ENCODE measurements at regions not wholly inside any gene's neighbourhood (a gene's known extent, or its start where the extent isn't known, plus 50 kb on each side); places are given as distances from the start of the nearest gene placed in this dataset.
"Not testable (repeated sequence)": the region's sequence is repeated elsewhere in the genome, so short reads cannot be mapped to it uniquely, and the experiment has no call there.

DNA sequence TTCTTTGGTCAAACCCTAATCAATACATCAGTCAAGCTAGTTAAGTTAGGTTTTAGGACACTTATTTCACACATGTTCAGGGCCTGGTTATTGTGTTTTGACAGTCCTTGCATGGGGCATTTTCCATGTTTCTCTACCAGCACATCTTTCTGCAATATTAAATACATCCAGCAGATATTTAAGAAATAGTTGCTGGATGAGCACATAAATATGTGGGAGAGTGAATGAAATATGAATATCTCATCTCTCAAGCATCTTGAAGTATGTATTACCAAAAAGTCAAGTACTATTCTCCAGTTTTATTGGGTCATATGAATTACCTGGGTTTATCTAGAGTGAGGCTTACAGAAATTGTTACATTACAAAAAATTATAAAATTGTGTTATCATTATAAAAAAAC is 621.9 kb upstream of the GJE1 start:
- Histone ChIP-seq H3K4me1 (no peaks in the 10 kb centered on the region), H3K4me3 (no peak overlapping the region), H3K9me3 (no peaks in the 10 kb centered on the region), H3K27ac (no peak overlapping the region), H3K36me3 (ENCODE audit: low read depth, missing control alignments) (no peaks in the 10 kb centered on the region), H3K27me3 (no peaks in the 10 kb centered on the region)
- no peak for TF ChIP-seq POLR2A (IDR thresholded peaks at IDR 0.05)
- TF ChIP-seq, protein P1, sequence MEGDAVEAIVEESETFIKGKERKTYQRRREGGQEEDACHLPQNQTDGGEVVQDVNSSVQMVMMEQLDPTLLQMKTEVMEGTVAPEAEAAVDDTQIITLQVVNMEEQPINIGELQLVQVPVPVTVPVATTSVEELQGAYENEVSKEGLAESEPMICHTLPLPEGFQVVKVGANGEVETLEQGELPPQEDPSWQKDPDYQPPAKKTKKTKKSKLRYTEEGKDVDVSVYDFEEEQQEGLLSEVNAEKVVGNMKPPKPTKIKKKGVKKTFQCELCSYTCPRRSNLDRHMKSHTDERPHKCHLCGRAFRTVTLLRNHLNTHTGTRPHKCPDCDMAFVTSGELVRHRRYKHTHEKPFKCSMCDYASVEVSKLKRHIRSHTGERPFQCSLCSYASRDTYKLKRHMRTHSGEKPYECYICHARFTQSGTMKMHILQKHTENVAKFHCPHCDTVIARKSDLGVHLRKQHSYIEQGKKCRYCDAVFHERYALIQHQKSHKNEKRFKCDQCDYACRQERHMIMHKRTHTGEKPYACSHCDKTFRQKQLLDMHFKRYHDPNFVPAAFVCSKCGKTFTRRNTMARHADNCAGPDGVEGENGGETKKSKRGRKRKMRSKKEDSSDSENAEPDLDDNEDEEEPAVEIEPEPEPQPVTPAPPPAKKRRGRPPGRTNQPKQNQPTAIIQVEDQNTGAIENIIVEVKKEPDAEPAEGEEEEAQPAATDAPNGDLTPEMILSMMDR (IDR thresholded peaks at IDR 0.05): no peak
- intact Hi-C loops (cut with DNase I; ENCODE audit: low total_unique reads): no loop called here
- no peak for DNase-seq

- H3K27ac ChIP-seq: not testable (repeated sequence)
- 95 to 100% methylated on average over 1 of the region's 1 CpG for WGBS, 2 donors
Observed at GRCh38 chr6:141506062-141506461, 626.7 kb upstream of the GJE1 start.

DNA sequence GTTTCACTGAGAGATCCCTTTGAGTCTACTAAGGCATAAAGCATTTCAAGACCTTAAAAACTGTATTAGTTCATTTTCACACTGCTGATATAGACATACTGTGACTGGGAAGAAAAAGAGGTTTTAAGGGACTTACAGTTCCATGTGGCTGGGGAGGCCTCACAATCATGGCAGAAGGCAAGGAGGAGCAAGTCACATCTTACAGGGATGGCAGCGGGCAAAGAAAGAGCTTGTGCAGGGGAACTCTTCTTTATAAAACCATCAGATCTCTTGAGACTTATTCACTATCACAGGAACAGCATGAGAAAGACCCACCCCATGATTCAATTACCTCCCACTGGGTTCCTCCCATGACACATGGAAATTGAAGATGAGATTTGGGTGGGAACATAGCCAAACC is 628.4 kb upstream of the GJE1 start:
- H3K27me3 ChIP-seq; H3K9me3 ChIP-seq; H3K4me3 ChIP-seq; H3K36me3 ChIP-seq (ENCODE audit: low read depth, missing control alignments); H3K27ac ChIP-seq; DNase-seq; intact Hi-C loops (cut with DNase I; ENCODE audit: low total_unique reads); H3K4me1 ChIP-seq: not testable (repeated sequence)
- WGBS, 2 donors: 88 to 93% methylated on average over 1 of the region's 1 CpG

More at GRCh38 chr6:141506062-141506461, 626.7 kb upstream of the GJE1 start:
- H3K9me3 ChIP-seq; DNase-seq; H3K4me3 ChIP-seq; intact Hi-C loops (cut with DNase I; ENCODE audit: low total_unique reads); H3K36me3 ChIP-seq (ENCODE audit: low read depth, missing control alignments); H3K27me3 ChIP-seq; H3K4me1 ChIP-seq: not testable (repeated sequence)

- Histone ChIP-seq H3K4me3 (no peak overlapping the region), H3K36me3 (ENCODE audit: low read depth, missing control alignments) (no peaks in the 10 kb centered on the region), H3K27me3 (no peaks in the 10 kb centered on the region), H3K9me3 (no peaks in the 10 kb centered on the region), H3K4me1 (no peaks in the 10 kb centered on the region), H3K27ac (no peak overlapping the region)
- no peak for DNase-seq
- intact Hi-C loops (cut with DNase I; ENCODE audit: low total_unique reads): no loop called here
- WGBS, 2 donors: 89 to 93% methylated on average over 1 of the region's 1 CpG
- no peak for TF ChIP-seq POLR2A (IDR thresholded peaks at IDR 0.05)
- TF ChIP-seq, protein P1 (IDR thresholded peaks at IDR 0.05): no peak
Observed at GRCh38 chr6:141501616-141502015, 631.1 kb upstream of the GJE1 start.

DNA sequence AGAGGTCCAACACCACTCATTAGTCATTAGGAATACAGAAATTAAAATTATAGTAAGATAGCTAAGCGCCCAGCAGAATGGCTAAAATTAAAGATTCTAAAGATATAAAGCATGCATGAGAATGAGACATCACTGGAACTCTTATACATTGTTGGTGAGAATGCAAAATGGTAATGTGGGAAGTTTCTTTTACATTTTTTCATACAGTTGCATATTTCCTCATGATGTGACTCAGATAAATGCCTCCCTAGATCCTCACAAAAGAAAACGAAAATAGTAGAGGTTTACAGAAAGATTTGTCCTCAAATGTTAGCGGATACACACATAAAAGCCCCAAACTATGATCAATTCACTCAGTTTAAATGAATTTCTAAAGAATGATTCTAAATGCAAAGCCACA is 633.7 kb upstream of the GJE1 start:
- TF ChIP-seq, protein P1 (IDR thresholded peaks at IDR 0.05): no peak
- Histone ChIP-seq H3K4me3 (no peak overlapping the region), H3K4me1 (no peaks in the 10 kb centered on the region), H3K27me3 (no peaks in the 10 kb centered on the region), H3K9me3 (no peaks in the 10 kb centered on the region), H3K36me3 (ENCODE audit: low read depth, missing control alignments) (no peaks in the 10 kb centered on the region), H3K27ac (no peak overlapping the region)
- intact Hi-C loops (cut with DNase I; ENCODE audit: low total_unique reads): no loop called here
- no peak for DNase-seq
- WGBS, 2 donors: 85 to 92% methylated on average over 3 of the region's 3 CpGs

GRCh38 chr6:141492521-141493284 is 640.0 kb upstream of the GJE1 start:
- H3K4me3 ChIP-seq: no peak overlapping the region
- intact Hi-C loops (cut with DNase I; ENCODE audit: low total_unique reads): no loop called here
- DNase-seq: no peak
- WGBS, 2 donors: 84 to 87% methylated on average over 2 of the region's 2 CpGs
- no peaks in the 10 kb centered on the region for H3K4me1 ChIP-seq
- no peaks in the 10 kb centered on the region for H3K27me3 ChIP-seq
- TF ChIP-seq POLR2A (IDR thresholded peaks at IDR 0.05): no peak
- TF ChIP-seq, protein P1 (IDR thresholded peaks at IDR 0.05): no peak
- no peaks in the 10 kb centered on the region for H3K9me3 ChIP-seq
- no peaks in the 10 kb centered on the region for H3K36me3 ChIP-seq (ENCODE audit: low read depth, missing control alignments)
- H3K27ac ChIP-seq: no peak overlapping the region
